ENCODE measurements at regions not wholly inside any gene's neighbourhood (a gene's known extent, or its start where the extent isn't known, plus 50 kb on each side); places are given as distances from the start of the nearest gene placed in this dataset.

DNA sequence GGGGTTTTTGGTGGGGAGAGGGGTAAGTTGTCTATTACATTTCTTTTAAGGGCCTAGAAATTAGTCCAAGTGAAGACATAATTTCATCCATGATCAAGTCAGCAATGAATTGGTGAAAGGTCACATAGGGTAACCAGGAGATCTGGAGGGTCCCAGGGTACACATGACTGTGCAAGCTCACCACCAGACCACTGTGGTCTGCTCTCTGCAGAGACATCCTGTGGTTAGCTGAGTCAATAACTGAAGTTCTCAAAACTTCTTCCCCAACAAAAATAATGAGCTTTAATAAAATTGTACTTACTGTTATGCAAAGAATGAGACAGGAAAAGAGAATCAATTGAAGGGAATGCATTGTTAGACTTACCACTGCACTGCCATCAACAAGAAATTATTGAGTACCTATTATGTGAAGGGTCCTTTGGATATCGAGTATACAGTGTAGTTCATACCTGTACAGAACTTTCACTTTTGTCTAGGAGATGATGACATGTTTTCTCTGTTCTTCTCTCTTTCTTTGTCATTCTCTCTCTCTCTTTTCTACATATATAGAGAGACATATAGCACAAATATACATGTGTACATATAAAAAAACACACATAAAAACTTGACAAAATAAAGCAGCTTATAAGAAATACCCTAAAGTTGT lies 209.8 kb downstream of the GJA1 start:
- no peaks in the 10 kb centered on the region for H3K27me3 ChIP-seq (ENCODE audit: control insufficient read depth, insufficient read depth)
- no peaks in the 10 kb centered on the region for H3K9me3 ChIP-seq (ENCODE audit: control insufficient read depth, low read length)
- WGBS: 80% methylated on average over 1 of the region's 1 CpG
- intact Hi-C loops (cut with DNase I): no loop called here
- no peak overlapping the region for H3K4me3 ChIP-seq (ENCODE audit: low read length)
- DNase-seq: no peak
- no peak for ATAC-seq
- H3K4me1 ChIP-seq (ENCODE audit: control insufficient read depth, insufficient read depth, low read length): no peaks in the 10 kb centered on the region
- no peak overlapping the region for H3K27ac ChIP-seq (ENCODE audit: low read length)

DNA sequence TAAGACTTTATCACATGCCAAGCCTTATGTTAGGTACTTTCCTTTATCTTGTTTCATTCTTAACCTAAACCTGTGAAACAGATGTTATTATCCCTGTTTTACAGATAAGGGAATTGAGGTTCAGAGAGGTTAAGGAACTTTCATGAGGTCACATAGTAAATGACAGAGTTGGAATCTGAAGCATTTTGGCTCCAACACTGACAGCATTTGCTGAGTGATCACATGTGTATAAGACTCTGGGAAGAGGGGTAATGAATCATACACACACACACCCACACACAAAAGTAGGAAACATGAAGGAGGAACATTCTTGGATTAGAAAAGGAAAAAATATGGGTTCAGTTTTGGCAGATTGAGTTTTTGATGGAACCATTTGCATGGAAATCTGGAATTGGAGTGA lies 212.5 kb downstream of the GJA1 start:
- H3K4me3 ChIP-seq (ENCODE audit: low read length): no peak overlapping the region
- H3K27me3 ChIP-seq (ENCODE audit: control insufficient read depth, insufficient read depth): no peaks in the 10 kb centered on the region
- intact Hi-C loops (cut with DNase I): no loop called here
- H3K27ac ChIP-seq (ENCODE audit: low read length): no peak overlapping the region
- no peaks in the 10 kb centered on the region for H3K9me3 ChIP-seq (ENCODE audit: control insufficient read depth, low read length)
- DNase-seq (no peak), ATAC-seq (no peak)
- H3K4me1 ChIP-seq (ENCODE audit: control insufficient read depth, insufficient read depth, low read length): no peaks in the 10 kb centered on the region

DNA sequence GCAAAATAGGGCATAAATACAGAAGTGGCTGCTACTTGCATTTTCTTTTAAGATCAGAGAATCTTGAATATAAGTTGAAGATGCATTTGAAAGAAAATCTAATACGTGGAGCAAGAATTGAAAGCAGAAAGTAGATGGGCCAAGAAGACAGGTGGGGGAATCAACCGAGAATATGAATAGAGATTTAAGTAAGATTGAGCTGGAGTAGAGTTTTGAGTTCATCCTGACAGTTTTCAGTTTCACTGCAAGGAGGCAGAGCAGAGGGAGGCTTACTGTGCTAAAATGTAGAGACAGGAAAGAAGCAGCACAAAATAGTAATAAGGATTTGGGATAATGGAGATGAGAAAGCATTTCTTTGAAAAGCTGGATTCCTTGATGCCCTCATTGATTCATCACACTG lies 214.5 kb downstream of the GJA1 start:
- Histone ChIP-seq H3K4me3 (ENCODE audit: low read length) (no peak overlapping the region), H3K27ac (ENCODE audit: low read length) (no peak overlapping the region), H3K4me1 (ENCODE audit: control insufficient read depth, insufficient read depth, low read length) (no peaks in the 10 kb centered on the region), H3K27me3 (ENCODE audit: control insufficient read depth, insufficient read depth) (no peaks in the 10 kb centered on the region), H3K9me3 (ENCODE audit: control insufficient read depth, low read length) (no peaks in the 10 kb centered on the region)
- ATAC-seq: no peak
- WGBS: 93% methylated on average over 2 of the region's 2 CpGs
- DNase-seq: no peak
- intact Hi-C loops (cut with DNase I): no loop called here

DNA sequence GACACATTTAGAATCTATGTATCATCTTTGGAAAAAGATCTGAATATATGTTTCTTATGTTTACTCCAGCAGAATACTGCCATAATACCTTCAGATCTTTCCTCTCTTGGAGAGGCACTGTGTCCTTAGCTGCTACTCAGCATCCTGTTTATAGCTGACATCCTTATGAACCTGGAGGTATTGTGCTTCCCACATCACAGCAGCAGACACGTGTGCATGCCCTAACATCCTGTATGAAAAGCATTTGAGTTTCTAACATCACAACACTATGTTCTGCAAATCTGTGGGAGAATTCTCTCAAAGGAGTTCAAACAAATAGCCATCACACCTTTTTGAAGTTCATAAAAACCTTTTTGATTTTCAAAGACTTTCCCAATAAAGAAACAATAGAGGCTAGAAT lies 216.0 kb downstream of the GJA1 start:
- no peak overlapping the region for H3K27ac ChIP-seq (ENCODE audit: low read length)

DNA sequence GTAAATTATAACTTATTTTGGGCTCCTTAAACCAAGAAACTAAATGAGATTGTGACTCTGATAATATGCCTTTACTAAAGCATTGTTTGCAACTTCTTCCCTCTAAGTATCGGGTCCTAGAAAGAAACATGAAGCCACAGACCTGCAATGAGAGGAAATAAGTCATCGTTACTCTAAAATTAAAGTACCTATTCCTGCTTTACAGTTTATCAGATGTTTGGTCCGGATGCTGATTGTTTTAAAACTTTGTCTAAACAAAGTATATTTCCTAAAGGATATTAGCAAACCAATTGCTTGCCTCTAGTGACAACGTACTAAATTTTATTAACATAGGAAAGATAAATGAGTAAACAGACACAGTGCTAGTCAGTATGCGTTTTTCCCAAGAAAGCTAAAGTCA lies 216.8 kb downstream of the GJA1 start:
- ATAC-seq: peak in 1 of 2 donors; percentile 61
- intact Hi-C loops (cut with DNase I): no loop called here
- no peak overlapping the region for H3K27ac ChIP-seq (ENCODE audit: low read length)

More for the DNA sequence above, 216.0 kb downstream of the GJA1 start:
- H3K27me3 ChIP-seq (ENCODE audit: control insufficient read depth, insufficient read depth): no peaks in the 10 kb centered on the region
- WGBS: 40% methylated on average over 1 of the region's 1 CpG
- DNase-seq (no peak), ATAC-seq (peak in 1 of 2 donors; percentile 46)
- no peaks in the 10 kb centered on the region for H3K9me3 ChIP-seq (ENCODE audit: control insufficient read depth, low read length)
- H3K4me3 ChIP-seq (ENCODE audit: low read length): no peak overlapping the region
- H3K4me1 ChIP-seq (ENCODE audit: control insufficient read depth, insufficient read depth, low read length): no peaks in the 10 kb centered on the region
- intact Hi-C loops (cut with DNase I): no loop called here

DNA sequence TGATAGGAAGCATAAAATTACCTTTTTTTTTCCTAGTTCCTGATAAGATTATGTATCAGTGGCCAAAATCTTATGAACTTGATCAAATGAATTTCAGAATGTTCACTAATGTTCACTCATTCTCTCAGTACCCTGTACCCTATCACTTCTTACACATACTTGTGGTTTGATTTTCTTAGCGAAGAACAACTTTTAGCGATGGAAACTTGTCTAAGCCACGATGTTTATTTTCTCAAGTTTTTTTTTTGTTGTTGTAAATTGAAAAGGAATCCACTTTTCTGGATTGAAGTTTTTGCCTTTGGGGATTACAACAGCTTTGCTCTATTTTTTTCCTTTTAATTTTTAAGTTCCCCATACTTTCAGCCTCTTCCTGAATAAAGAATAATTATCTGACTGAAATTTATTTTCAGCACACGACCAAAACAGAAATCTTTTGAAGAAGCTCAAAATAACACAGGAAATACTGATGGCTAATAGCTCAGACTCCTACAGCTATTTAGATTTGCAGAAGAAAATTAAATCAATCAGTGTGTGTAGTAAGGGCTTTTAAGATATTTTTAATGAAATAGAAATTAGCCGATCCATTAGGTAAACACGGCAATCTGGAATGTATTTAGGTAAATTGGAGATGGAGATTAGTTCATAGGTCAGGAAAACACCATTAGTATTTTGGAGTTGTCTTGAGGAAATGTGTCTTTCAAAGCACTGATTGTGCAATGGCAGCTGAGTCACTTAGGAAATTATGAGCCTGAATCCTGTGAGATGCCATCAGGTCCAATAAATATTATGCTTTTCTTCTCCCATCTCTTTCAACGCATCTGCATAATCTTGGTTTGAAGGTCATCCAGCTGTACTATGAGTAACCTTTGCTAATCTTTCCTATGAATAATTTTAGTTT lies 217.5 kb downstream of the GJA1 start:
- H3K4me3 ChIP-seq (ENCODE audit: low read length): peak overlapping the region; percentile 15
- H3K27me3 ChIP-seq (ENCODE audit: control insufficient read depth, insufficient read depth): no peaks in the 10 kb centered on the region
- no peak overlapping the region for H3K27ac ChIP-seq (ENCODE audit: low read length)
- no peak for DNase-seq
- WGBS: 52% methylated on average over 7 of the region's 7 CpGs
- no peaks in the 10 kb centered on the region for H3K9me3 ChIP-seq (ENCODE audit: control insufficient read depth, low read length)
- no peaks in the 10 kb centered on the region for H3K4me1 ChIP-seq (ENCODE audit: control insufficient read depth, insufficient read depth, low read length)
- peak in 1 of 2 donors; percentile 69 for ATAC-seq
- intact Hi-C loops (cut with DNase I): no loop called here

More for the DNA sequence above, 216.8 kb downstream of the GJA1 start:
- Histone ChIP-seq H3K4me3 (ENCODE audit: low read length) (no peak overlapping the region), H3K4me1 (ENCODE audit: control insufficient read depth, insufficient read depth, low read length) (no peaks in the 10 kb centered on the region), H3K9me3 (ENCODE audit: control insufficient read depth, low read length) (no peaks in the 10 kb centered on the region), H3K27me3 (ENCODE audit: control insufficient read depth, insufficient read depth) (no peaks in the 10 kb centered on the region)
- 47% methylated on average over 5 of the region's 5 CpGs for WGBS
- DNase-seq: no peak

DNA sequence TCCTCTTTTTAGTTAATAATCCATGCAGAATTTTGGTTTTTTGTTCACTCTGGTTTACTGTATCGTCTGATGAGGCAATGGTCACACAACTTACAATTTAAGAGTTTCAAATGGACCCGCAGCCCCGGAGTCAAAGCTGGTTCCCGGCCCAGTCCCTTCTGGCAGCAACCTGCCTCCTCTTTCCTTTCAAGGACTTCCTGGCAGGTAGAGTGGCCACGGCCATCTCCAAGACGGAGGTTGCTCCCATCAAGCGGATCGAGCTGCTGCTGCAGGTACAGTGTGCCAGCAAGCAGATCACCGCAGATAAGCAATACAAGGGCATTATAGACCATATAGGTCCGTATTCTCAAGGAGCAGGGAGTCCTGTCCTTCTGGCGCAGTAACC lies 218.2 kb downstream of the GJA1 start:
- no peak for ATAC-seq
- Histone ChIP-seq H3K27me3 (ENCODE audit: control insufficient read depth, insufficient read depth) (no peaks in the 10 kb centered on the region), H3K4me1 (ENCODE audit: control insufficient read depth, insufficient read depth, low read length) (no peaks in the 10 kb centered on the region), H3K9me3 (ENCODE audit: control insufficient read depth, low read length) (no peaks in the 10 kb centered on the region), H3K27ac (ENCODE audit: low read length) (no peak overlapping the region), H3K4me3 (ENCODE audit: low read length) (no peak overlapping the region)
- DNase-seq: peak in 1 of 3 donors; percentile 30
- WGBS: 85% methylated on average over 11 of the region's 11 CpGs
- intact Hi-C loops (cut with DNase I): no loop called here

DNA sequence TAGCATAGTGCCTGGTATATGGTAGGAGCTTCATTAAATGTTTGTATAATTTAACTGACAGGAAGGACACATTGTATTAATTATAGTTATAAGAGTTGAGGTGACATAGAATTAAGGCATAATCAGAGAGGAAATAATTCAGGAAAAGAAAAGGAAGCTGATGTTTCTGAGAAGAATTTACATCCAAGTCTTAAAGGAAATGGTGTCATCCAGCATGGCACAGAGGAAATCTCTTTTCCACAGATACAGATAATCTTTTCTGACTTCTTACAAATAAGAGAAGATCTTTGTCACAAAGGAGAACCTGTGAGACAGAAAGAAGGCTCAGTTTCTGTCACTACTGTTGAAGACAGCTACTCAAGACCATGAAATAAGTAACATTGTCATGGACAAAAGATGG lies 222.5 kb downstream of the GJA1 start:
- Histone ChIP-seq H3K27me3 (ENCODE audit: control insufficient read depth, insufficient read depth) (no peaks in the 10 kb centered on the region), H3K4me1 (ENCODE audit: control insufficient read depth, insufficient read depth, low read length) (no peaks in the 10 kb centered on the region), H3K27ac (ENCODE audit: low read length) (no peak overlapping the region), H3K9me3 (ENCODE audit: control insufficient read depth, low read length) (no peaks in the 10 kb centered on the region), H3K4me3 (ENCODE audit: low read length) (no peak overlapping the region)
- ATAC-seq: no peak
- no peak for DNase-seq
- intact Hi-C loops (cut with DNase I): no loop called here

DNA sequence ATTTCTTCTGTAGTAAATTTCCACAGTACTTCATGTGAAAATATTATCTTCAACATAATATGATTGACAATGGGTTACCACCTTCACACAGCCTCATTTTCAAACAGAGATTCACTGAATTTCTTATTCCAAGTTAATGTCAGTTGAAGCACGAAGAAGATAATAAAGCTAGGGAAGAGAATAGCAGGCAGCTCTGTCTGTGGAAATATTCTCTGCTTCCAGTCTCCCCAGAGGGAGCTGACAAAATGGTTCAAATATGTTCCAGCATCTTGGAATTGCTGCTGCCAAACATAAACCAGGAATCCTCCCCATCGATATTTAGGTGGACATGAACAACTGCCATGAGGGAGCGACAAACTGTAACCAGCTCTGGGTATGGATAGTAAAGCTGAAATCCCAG lies 224.8 kb downstream of the GJA1 start:
- 60% methylated on average over 3 of the region's 3 CpGs for WGBS
- H3K4me3 ChIP-seq (ENCODE audit: low read length): no peak overlapping the region
- no peaks in the 10 kb centered on the region for H3K27me3 ChIP-seq (ENCODE audit: control insufficient read depth, insufficient read depth)
- intact Hi-C loops (cut with DNase I): loop anchor here in 1 of 4 donors (10.0 kb wide), 1 partner anchor 215 kb away; no protein-coding TSS in a partner anchor
- no peaks in the 10 kb centered on the region for H3K9me3 ChIP-seq (ENCODE audit: control insufficient read depth, low read length)
- no peak for DNase-seq
- no peaks in the 10 kb centered on the region for H3K4me1 ChIP-seq (ENCODE audit: control insufficient read depth, insufficient read depth, low read length)
- no peak for ATAC-seq
- H3K27ac ChIP-seq (ENCODE audit: low read length): no peak overlapping the region

DNA sequence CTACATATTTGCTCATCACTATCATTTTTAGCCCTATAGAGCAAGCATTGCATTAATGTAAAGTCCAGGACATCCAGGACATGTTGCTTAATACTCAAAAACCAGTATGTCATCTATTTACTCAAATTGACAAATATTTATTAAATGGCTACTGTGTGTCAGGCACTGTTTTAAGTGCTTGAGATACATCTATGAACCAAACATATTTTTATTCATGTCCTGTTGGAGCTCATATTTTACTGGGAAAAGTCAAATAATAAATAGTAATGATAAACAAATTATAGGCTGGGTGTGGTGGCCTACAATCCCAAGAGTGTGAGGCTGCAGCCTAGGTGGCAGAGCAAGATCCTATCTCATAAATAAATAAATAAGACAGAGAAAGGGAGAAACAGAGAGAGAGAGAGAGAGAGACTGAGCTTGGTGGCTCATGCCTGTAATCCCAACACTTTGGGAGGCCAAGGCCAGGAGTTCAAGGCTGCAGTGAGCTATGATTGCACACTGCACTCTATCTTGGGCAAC lies 227.9 kb downstream of the GJA1 start:
- intact Hi-C loops (cut with DNase I): loop anchor here in 1 of 4 donors (10.0 kb wide), 1 partner anchor 219 kb away; no protein-coding TSS in a partner anchor
- Histone ChIP-seq H3K4me3 (ENCODE audit: low read length) (no peak overlapping the region), H3K27me3 (ENCODE audit: control insufficient read depth, insufficient read depth) (no peaks in the 10 kb centered on the region), H3K4me1 (ENCODE audit: control insufficient read depth, insufficient read depth, low read length) (peaks cover 4% of the 10 kb centered on the region), H3K9me3 (ENCODE audit: control insufficient read depth, low read length) (no peaks in the 10 kb centered on the region), H3K27ac (ENCODE audit: low read length) (no peak overlapping the region)
- ATAC-seq (no peak), DNase-seq (no peak)

DNA sequence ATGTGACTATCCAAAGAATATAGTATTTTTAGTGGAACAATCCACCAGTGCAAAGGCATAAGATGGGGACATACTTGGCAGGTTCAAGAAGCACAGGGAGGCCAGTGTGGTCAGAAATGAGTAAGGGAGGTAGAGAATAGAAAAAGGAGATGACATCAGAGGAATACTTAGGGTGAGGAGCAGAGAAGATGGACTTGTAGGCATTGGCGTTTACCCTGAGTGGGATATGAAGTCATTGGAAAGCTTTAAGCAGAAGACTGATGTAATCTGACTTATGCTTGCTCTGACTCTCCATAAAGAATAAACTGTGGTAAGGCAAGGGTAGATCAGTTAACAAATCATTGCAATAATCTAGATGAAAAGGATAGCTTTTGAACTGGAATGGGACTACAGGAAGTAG lies 228.7 kb downstream of the GJA1 start:
- ATAC-seq (no peak), DNase-seq (no peak)

More for the DNA sequence above, 228.7 kb downstream of the GJA1 start:
- WGBS: 95% methylated on average over 1 of the region's 1 CpG
- H3K9me3 ChIP-seq (ENCODE audit: control insufficient read depth, low read length): no peaks in the 10 kb centered on the region
- no peaks in the 10 kb centered on the region for H3K27me3 ChIP-seq (ENCODE audit: control insufficient read depth, insufficient read depth)
- no peak overlapping the region for H3K27ac ChIP-seq (ENCODE audit: low read length)
- H3K4me3 ChIP-seq (ENCODE audit: low read length): no peak overlapping the region
- peaks cover 4% of the 10 kb centered on the region for H3K4me1 ChIP-seq (ENCODE audit: control insufficient read depth, insufficient read depth, low read length)
- intact Hi-C loops (cut with DNase I): loop anchor here in 1 of 4 donors (10.0 kb wide), 1 partner anchor 219 kb away; no protein-coding TSS in a partner anchor

Measured in right cardiac atrium (tissue), 5 donors.